Ascending aorta (tissue), 2 donors: ENCODE measurements at regions not wholly inside any gene's neighbourhood (a gene's known extent, or its start where the extent isn't known, plus 50 kb on each side); places are given as distances from the start of the nearest gene placed in this dataset.

Experiments
- DNase-seq, 2 donors: peaks; one replicate each; pipeline ENCODE4 v3.0.0-alpha.2; 2019; ENCODE audit warnings: low spot score in 2 of 2
- H3K27ac ChIP-seq, 2 donors: fragments of 200-600 bp; sonication (generic); one replicate each; pipeline ENCODE4 v1.5.1; 2016 to 2017; ENCODE audit warnings: mild to moderate bottlenecking in 1 of 2
- H3K27me3 ChIP-seq: fragments of 200-600 bp; sonication (generic); one replicate; pipeline ENCODE4 v1.5.1; 2017
- H3K36me3 ChIP-seq, 2 donors: fragments of 200-600 bp; sonication (generic); one replicate each; pipeline ENCODE4 v1.5.1; 2016
- H3K4me1 ChIP-seq, 2 donors: fragments of 200-600 bp; sonication (generic); one replicate each; pipeline ENCODE4 v1.5.1; 2016 to 2017; ENCODE audit warnings: mild to moderate bottlenecking in 1 of 2
- H3K4me3 ChIP-seq, 2 donors: fragments of 200-600 bp; sonication (generic); one replicate each; pipeline ENCODE4 v1.5.1; 2016 to 2017; ENCODE audit warnings: mild to moderate bottlenecking in 1 of 2
- H3K9me3 ChIP-seq, 2 donors: fragments of 200-600 bp; sonication (generic); one replicate each; pipeline ENCODE4 v1.5.1; 2016
- CTCF ChIP-seq, 3 experiments: fragments of 200-600 bp in 2 of 3; fragments of 450-650 bp in 1 of 3; sonication (generic) in 2 of 3; IDR thresholded peaks; one replicate each; pipeline ENCODE4 v1.5.1; 2016 to 2019; ENCODE audit warnings: antibody characterized with exemption in 3 of 3, mild to moderate bottlenecking in 1 of 3, moderate library complexity in 1 of 3
- intact Hi-C: fragments of 100-400 bp; cut with DNase I; formaldehyde crosslinking; loops from one replicate; pipeline ENCODE4 v1.15.1; 2023

GRCh38 chr2:180661686-180662030, 318.7 kb upstream of the UBE2E3 start:
- H3K27me3 ChIP-seq, result no peaks in the 10 kb centered on the region
- TF ChIP-seq CTCF (IDR thresholded peaks at IDR 0.05), result no peak
- intact Hi-C loops, result no loop called here
- H3K4me3 ChIP-seq, result no peak overlapping the region
- no peaks in the 10 kb centered on the region for H3K36me3 ChIP-seq
- no peaks in the 10 kb centered on the region for H3K9me3 ChIP-seq
- no peak for DNase-seq
- H3K27ac ChIP-seq, result no peak overlapping the region
- H3K4me1 ChIP-seq, result no peaks in the 10 kb centered on the region

GRCh38 chr2:180660881-180661685, 319.3 kb upstream of the UBE2E3 start:
- DNase-seq, result no peak
- no peaks in the 10 kb centered on the region for H3K27me3 ChIP-seq
- H3K4me3 ChIP-seq, result no peak overlapping the region
- no peaks in the 10 kb centered on the region for H3K4me1 ChIP-seq
- TF ChIP-seq CTCF (IDR thresholded peaks at IDR 0.05), result no peak
- H3K9me3 ChIP-seq, result no peaks in the 10 kb centered on the region
- H3K27ac ChIP-seq, result no peak overlapping the region
- no peaks in the 10 kb centered on the region for H3K36me3 ChIP-seq
- intact Hi-C loops, result no loop called here

GRCh38 chr2:180660207-180660606, 320.2 kb upstream of the UBE2E3 start:
- Histone ChIP-seq H3K9me3 (no peaks in the 10 kb centered on the region), H3K27me3 (no peaks in the 10 kb centered on the region), H3K4me3 (no peak overlapping the region), H3K4me1 (no peaks in the 10 kb centered on the region), H3K36me3 (no peaks in the 10 kb centered on the region), H3K27ac (no peak overlapping the region)
- no peak for TF ChIP-seq CTCF (IDR thresholded peaks at IDR 0.05)
- no peak for DNase-seq
- intact Hi-C loops, result no loop called here

- Histone ChIP-seq H3K4me1 (no peaks in the 10 kb centered on the region), H3K27me3 (no peaks in the 10 kb centered on the region), H3K4me3 (no peak overlapping the region), H3K36me3 (no peaks in the 10 kb centered on the region), H3K9me3 (no peaks in the 10 kb centered on the region), H3K27ac (no peak overlapping the region)
- TF ChIP-seq CTCF (IDR thresholded peaks at IDR 0.05), result no peak
- no peak for DNase-seq
- intact Hi-C loops, result no loop called here
These were observed 323.4 kb upstream of the UBE2E3 start for GRCh38 chr2:180657054-180657453.

- Histone ChIP-seq H3K27me3 (no peaks in the 10 kb centered on the region), H3K36me3 (no peaks in the 10 kb centered on the region), H3K4me3 (no peak overlapping the region), H3K9me3 (no peaks in the 10 kb centered on the region), H3K4me1 (no peaks in the 10 kb centered on the region), H3K27ac (no peak overlapping the region)
- intact Hi-C loops, result no loop called here
- no peak for TF ChIP-seq CTCF (IDR thresholded peaks at IDR 0.05)
- no peak for DNase-seq
These were observed 324.0 kb upstream of the UBE2E3 start for GRCh38 chr2:180656455-180656847.
